ENCODE measurements at regions not wholly inside any gene's neighbourhood (a gene's known extent, or its start where the extent isn't known, plus 50 kb on each side); places are given as distances from the start of the nearest gene placed in this dataset.

GRCh38 chr17:33389504-33390135, 96.5 kb upstream of the ASIC2 start:
- Histone ChIP-seq H3K27ac (ENCODE audit: low read depth in 1 of 2, low read length in 1 of 2) (no peak overlapping the region), H3K4me3 (no peak overlapping the region), H3K36me3 (ENCODE audit: control insufficient read depth in 4 of 4, insufficient read depth in 4 of 4, low read length in 4 of 4) (no peaks in the 10 kb centered on the region), H3K9ac (ENCODE audit: insufficient read depth in 1 of 2, low read length in 2 of 2) (no peak overlapping the region), H3K27me3 (ENCODE audit: control insufficient read depth in 3 of 3, insufficient read depth in 3 of 3, low read length in 2 of 3) (peaks cover 0 to 13% (median 0%) of the 10 kb centered on the region in 3 donors), H3K4me1 (ENCODE audit: control insufficient read depth in 5 of 5, insufficient read depth in 5 of 5, low read length in 5 of 5) (peaks cover 0 to 3% (median 0%) of the 10 kb centered on the region in 5 donors), H3K9me3 (ENCODE audit: control insufficient read depth in 4 of 4, insufficient read depth in 3 of 4, low read length in 3 of 4) (peaks cover 0 to 2% (median 0%) of the 10 kb centered on the region in 4 donors)
- ATAC-seq (ENCODE audit: insufficient read depth, low FRiP score) (no peak), DNase-seq (no peak)
- TF ChIP-seq CTCF (IDR thresholded peaks at IDR 0.05; ENCODE audit: control extremely low read depth, extremely low read depth) = no peak
- 66 to 83% methylated on average over 4 of the region's 4 CpGs for WGBS, 2 donors

GRCh38 chr17:33390479-33391176, 97.5 kb upstream of the ASIC2 start:
- H3K9ac ChIP-seq (ENCODE audit: insufficient read depth in 1 of 2, low read length in 2 of 2) = no peak overlapping the region
- DNase-seq = peak in 1 of 3 donors; percentile 32
- H3K27ac ChIP-seq (ENCODE audit: low read depth in 1 of 2, low read length in 1 of 2) = no peak overlapping the region
- no peak for TF ChIP-seq CTCF (IDR thresholded peaks at IDR 0.05; ENCODE audit: control extremely low read depth, extremely low read depth)
- H3K4me3 ChIP-seq = no peak overlapping the region
- H3K36me3 ChIP-seq (ENCODE audit: control insufficient read depth in 4 of 4, insufficient read depth in 4 of 4, low read length in 4 of 4) = no peaks in the 10 kb centered on the region
- H3K4me1 ChIP-seq (ENCODE audit: control insufficient read depth in 5 of 5, insufficient read depth in 5 of 5, low read length in 5 of 5) = peaks cover 0 to 3% (median 0%) of the 10 kb centered on the region in 5 donors
- peaks cover 0 to 2% (median 0%) of the 10 kb centered on the region in 4 donors for H3K9me3 ChIP-seq (ENCODE audit: control insufficient read depth in 4 of 4, insufficient read depth in 3 of 4, low read length in 3 of 4)
- 62% methylated on average over 6 of the region's 6 CpGs for WGBS, 2 donors
- ATAC-seq (ENCODE audit: insufficient read depth, low FRiP score) = no peak
- peaks cover 0 to 19% (median 0%) of the 10 kb centered on the region in 3 donors for H3K27me3 ChIP-seq (ENCODE audit: control insufficient read depth in 3 of 3, insufficient read depth in 3 of 3, low read length in 2 of 3)

GRCh38 chr17:33396818-33397217, 103.7 kb upstream of the ASIC2 start:
- H3K9me3 ChIP-seq (ENCODE audit: control insufficient read depth in 4 of 4, insufficient read depth in 3 of 4, low read length in 3 of 4) = peaks cover 0 to 2% (median 0%) of the 10 kb centered on the region in 4 donors
- H3K4me3 ChIP-seq = no peak overlapping the region
- no peak for DNase-seq
- no peak overlapping the region for H3K27ac ChIP-seq (ENCODE audit: low read depth in 1 of 2, low read length in 1 of 2)
- WGBS, 2 donors = 51 to 58% methylated on average over 3 of the region's 3 CpGs
- no peak for TF ChIP-seq CTCF (IDR thresholded peaks at IDR 0.05; ENCODE audit: control extremely low read depth, extremely low read depth)
- H3K36me3 ChIP-seq (ENCODE audit: control insufficient read depth in 4 of 4, insufficient read depth in 4 of 4, low read length in 4 of 4) = no peaks in the 10 kb centered on the region
- no peak overlapping the region for H3K9ac ChIP-seq (ENCODE audit: insufficient read depth in 1 of 2, low read length in 2 of 2)
- no peak for ATAC-seq (ENCODE audit: insufficient read depth, low FRiP score)
- H3K27me3 ChIP-seq (ENCODE audit: control insufficient read depth in 3 of 3, insufficient read depth in 3 of 3, low read length in 2 of 3) = peaks cover 0 to 25% (median 0%) of the 10 kb centered on the region in 3 donors
- H3K4me1 ChIP-seq (ENCODE audit: control insufficient read depth in 5 of 5, insufficient read depth in 5 of 5, low read length in 5 of 5) = no peaks in the 10 kb centered on the region

All from lung (tissue), 11 donors.